ENCODE measurements at regions not wholly inside any gene's neighbourhood (a gene's known extent, or its start where the extent isn't known, plus 50 kb on each side); places are given as distances from the start of the nearest gene placed in this dataset.

GRCh38 chr2:6441800-6442199 lies 423.9 kb downstream of the CMPK2 start:
- no peak overlapping the region for H3K4me3 ChIP-seq (ENCODE audit: low read depth, low read length)
- no peak for TF ChIP-seq CTCF (conservative IDR thresholded peaks at IDR 0.05; ENCODE audit: low read depth, low read length)
- peak; percentile 1 for DNase-seq (ENCODE audit: low read depth)

GRCh38 chr2:6442252-6442985 lies 423.3 kb downstream of the CMPK2 start:
- DNase-seq (ENCODE audit: low read depth), result peak; percentile 2
- no peak for TF ChIP-seq CTCF (conservative IDR thresholded peaks at IDR 0.05; ENCODE audit: low read depth, low read length)
- no peak overlapping the region for H3K4me3 ChIP-seq (ENCODE audit: low read depth, low read length)

- no peak overlapping the region for H3K4me3 ChIP-seq (ENCODE audit: low read depth, low read length)
- DNase-seq (ENCODE audit: low read depth), result peak; percentile 1
- no peak for TF ChIP-seq CTCF (conservative IDR thresholded peaks at IDR 0.05; ENCODE audit: low read depth, low read length)
Observed at GRCh38 chr2:6443061-6443823, 422.5 kb downstream of the CMPK2 start.

GRCh38 chr2:6444514-6444913 lies 421.2 kb downstream of the CMPK2 start:
- no peak for TF ChIP-seq CTCF (conservative IDR thresholded peaks at IDR 0.05; ENCODE audit: low read depth, low read length)
- no peak for DNase-seq (ENCODE audit: low read depth)
- no peak overlapping the region for H3K4me3 ChIP-seq (ENCODE audit: low read depth, low read length)

GRCh38 chr2:6445156-6445555 lies 420.6 kb downstream of the CMPK2 start:
- no peak for DNase-seq (ENCODE audit: low read depth)
- no peak overlapping the region for H3K4me3 ChIP-seq (ENCODE audit: low read depth, low read length)
- TF ChIP-seq CTCF (conservative IDR thresholded peaks at IDR 0.05; ENCODE audit: low read depth, low read length), result no peak

GRCh38 chr2:6446938-6447608 lies 418.6 kb downstream of the CMPK2 start:
- no peak overlapping the region for H3K4me3 ChIP-seq (ENCODE audit: low read depth, low read length)
- DNase-seq (ENCODE audit: low read depth), result no peak
- no peak for TF ChIP-seq CTCF (conservative IDR thresholded peaks at IDR 0.05; ENCODE audit: low read depth, low read length)

Measured in choroid plexus epithelial cell (primary cell).